HEK293 (cell line): ENCODE measurements at regions not wholly inside any gene's neighbourhood (a gene's known extent, or its start where the extent isn't known, plus 50 kb on each side); places are given as distances from the start of the nearest gene placed in this dataset.

ENCODE experiments used
- CTCF ChIA-PET: fragments of 350-600 bp; formaldehyde crosslinking; extraction: SDS; loops from one replicate; lab custom pipeline; 2021; ENCODE audit warnings: antibody characterized with exemption; lab: Yijun Ruan, JAX
- POLR2A ChIA-PET: fragments of 300-600 bp; formaldehyde crosslinking; extraction: SDS; loops from one replicate; lab custom pipeline; 2020; ENCODE audit warnings: antibody characterized with exemption, inconsistent platforms; lab: Yijun Ruan, JAX
- H3K27ac ChIP-seq: fragments of 200-500 bp; sonication (Bioruptor generic); 2 replicates; pipeline ENCODE4 v1.5.1; 2014; ENCODE audit warnings: low read depth, low read length, control low read depth, inconsistent platforms; ENCODE audit errors: extremely low read depth
- H3K36me3 ChIP-seq, 2 experiments: fragments of 200-500 bp in 1 of 2; sonication (Bioruptor generic) in 1 of 2; 1 replicate in 1 of 2; 2 replicates in 1 of 2; pipeline ENCODE4 v1.5.1; 2014 to 2017; ENCODE audit warnings: inconsistent platforms in 2 of 2, low read length in 2 of 2; ENCODE audit not compliant: control insufficient read depth in 2 of 2, insufficient read depth in 1 of 2
- H3K4me1 ChIP-seq: fragments of 200-500 bp; sonication (Bioruptor generic); 2 replicates; pipeline ENCODE4 v1.5.1; 2014; ENCODE audit warnings: mild to moderate bottlenecking, low read length, inconsistent platforms; ENCODE audit not compliant: control insufficient read depth, insufficient read depth
- H3K4me3 ChIP-seq: 2 replicates; pipeline ENCODE4 v1.5.1; 2011; ENCODE audit warnings: low read depth, mild to moderate bottlenecking, control low read depth, low read length, moderate library complexity
- H3K9me3 ChIP-seq: fragments of 200-500 bp; sonication (Bioruptor generic); 2 replicates; pipeline ENCODE4 v1.5.1; 2014; ENCODE audit warnings: low read depth, low read length, inconsistent platforms; ENCODE audit not compliant: control insufficient read depth, insufficient read depth
- FEZF1 ChIP-seq: fragments of 450-650 bp; formaldehyde crosslinking; IDR thresholded peaks from 2 replicates; pipeline ENCODE4 v1.5.1; 2016; ENCODE audit warnings: missing biosample characterization, missing genetic modification characterization
- WT1 ChIP-seq: fragments of 450-650 bp; formaldehyde crosslinking; IDR thresholded peaks from 2 replicates; pipeline ENCODE4 v1.5.1; 2016; ENCODE audit warnings: missing biosample characterization, missing genetic modification characterization
- ZBTB7A ChIP-seq: fragments of 450-650 bp; formaldehyde crosslinking; IDR thresholded peaks from 2 replicates; pipeline ENCODE4 v1.5.1; 2016; ENCODE audit warnings: low read depth, missing biosample characterization, missing genetic modification characterization
- ZEB2 ChIP-seq: fragments of 450-650 bp; formaldehyde crosslinking; IDR thresholded peaks from 2 replicates; pipeline ENCODE4 v1.5.1; 2016; ENCODE audit warnings: missing biosample characterization, missing genetic modification characterization
- ZNF112 ChIP-seq: fragments of 450-650 bp; formaldehyde crosslinking; IDR thresholded peaks from 2 replicates; pipeline ENCODE4 v1.5.0; 2017; ENCODE audit warnings: missing biosample characterization, missing genetic modification characterization
- ZNF23 ChIP-seq: fragments of 450-650 bp; formaldehyde crosslinking; IDR thresholded peaks from 2 replicates; pipeline ENCODE4 v1.5.1; 2016; ENCODE audit warnings: missing biosample characterization, missing genetic modification characterization, borderline replicate concordance
- ZNF239 ChIP-seq: fragments of 450-650 bp; formaldehyde crosslinking; IDR thresholded peaks from 2 replicates; pipeline ENCODE4 v1.5.1; 2016; ENCODE audit warnings: missing biosample characterization, missing genetic modification characterization
- ZNF248 ChIP-seq: fragments of 450-650 bp; formaldehyde crosslinking; IDR thresholded peaks from 2 replicates; pipeline ENCODE4 v1.5.1; 2017; ENCODE audit warnings: missing biosample characterization, missing genetic modification characterization
- ZNF302 ChIP-seq: fragments of 450-650 bp; formaldehyde crosslinking; IDR thresholded peaks from 2 replicates; pipeline ENCODE4 v1.5.1; 2016; ENCODE audit warnings: missing biosample characterization, missing genetic modification characterization, low read depth
- ZNF426 ChIP-seq: fragments of 450-650 bp; formaldehyde crosslinking; IDR thresholded peaks from 2 replicates; pipeline ENCODE4 v1.5.1; 2017; ENCODE audit warnings: missing biosample characterization, missing genetic modification characterization, mild to moderate bottlenecking, inconsistent platforms, moderate library complexity
- ZNF560 ChIP-seq: fragments of 450-650 bp; formaldehyde crosslinking; IDR thresholded peaks from 2 replicates; pipeline ENCODE4 v1.5.1; 2017; ENCODE audit warnings: missing biosample characterization, missing genetic modification characterization, borderline replicate concordance
- ZNF585B ChIP-seq: fragments of 450-650 bp; formaldehyde crosslinking; IDR thresholded peaks from 2 replicates; pipeline ENCODE4 v1.5.1; 2016; ENCODE audit warnings: missing biosample characterization, missing genetic modification characterization
- ZNF654 ChIP-seq: fragments of 450-650 bp; formaldehyde crosslinking; IDR thresholded peaks from 2 replicates; pipeline ENCODE4 v1.5.1; 2016; ENCODE audit warnings: low read depth, missing biosample characterization, missing genetic modification characterization
- ZNF701 ChIP-seq: fragments of 450-650 bp; formaldehyde crosslinking; IDR thresholded peaks from 2 replicates; pipeline ENCODE4 v1.5.1; 2016; ENCODE audit warnings: missing biosample characterization, missing genetic modification characterization
- TF ChIP-seq, protein P1 (sequence below): fragments of 450-650 bp; formaldehyde crosslinking; IDR thresholded peaks from 2 replicates; pipeline ENCODE4 v1.5.1; 2017; ENCODE audit warnings: missing biosample characterization, missing genetic modification characterization
- TF ChIP-seq, protein P2 (sequence below): fragments of 450-650 bp; formaldehyde crosslinking; IDR thresholded peaks from 2 replicates; pipeline ENCODE4 v1.5.1; 2016; ENCODE audit warnings: missing biosample characterization, missing genetic modification characterization
- TF ChIP-seq, protein P3 (sequence below): fragments of 450-650 bp; formaldehyde crosslinking; IDR thresholded peaks from 2 replicates; pipeline ENCODE4 v1.5.1; 2016; ENCODE audit warnings: missing biosample characterization, missing genetic modification characterization
- TF ChIP-seq, protein P4 (sequence below): fragments of 450-650 bp; formaldehyde crosslinking; IDR thresholded peaks from 2 replicates; pipeline ENCODE4 v1.5.1; 2016; ENCODE audit warnings: missing biosample characterization, missing genetic modification characterization
- TF ChIP-seq, protein P5 (sequence below): fragments of 450-650 bp; formaldehyde crosslinking; IDR thresholded peaks from 2 replicates; pipeline ENCODE4 v1.5.1; 2016; ENCODE audit warnings: missing biosample characterization, missing genetic modification characterization
- TF ChIP-seq, protein P6 (sequence below): fragments of 450-650 bp; formaldehyde crosslinking; conservative IDR thresholded peaks from 2 replicates; pipeline ENCODE4 v1.5.1; 2016; ENCODE audit warnings: low read depth, missing biosample characterization, missing genetic modification characterization

DNA sequence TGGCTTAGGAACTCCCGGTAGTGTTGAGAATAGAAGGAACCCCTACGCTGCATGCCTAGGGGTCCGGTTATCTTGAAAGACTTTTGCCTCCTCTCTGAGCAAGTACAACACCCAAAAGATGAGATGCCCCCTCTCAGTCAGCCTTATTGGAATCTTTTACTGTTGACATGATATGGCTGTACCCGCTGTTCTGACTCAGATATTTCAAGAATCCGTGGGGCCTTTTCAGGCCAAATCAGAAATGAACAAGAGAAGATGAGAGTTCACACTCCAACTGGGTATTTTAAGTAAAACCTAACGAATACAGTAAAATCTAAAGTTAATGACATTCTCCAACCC, 164.2 kb downstream of the PPIAL4G start:
- ChIA-PET POLR2A (no interaction called here), CTCF (no interaction called here)
- Histone ChIP-seq H3K36me3 (no peaks in the 10 kb centered on the region), H3K4me1 (no peaks in the 10 kb centered on the region), H3K9me3 (no peaks in the 10 kb centered on the region), H3K4me3 (no peak overlapping the region), H3K27ac (no peak overlapping the region)
- TF ChIP-seq, protein P1, sequence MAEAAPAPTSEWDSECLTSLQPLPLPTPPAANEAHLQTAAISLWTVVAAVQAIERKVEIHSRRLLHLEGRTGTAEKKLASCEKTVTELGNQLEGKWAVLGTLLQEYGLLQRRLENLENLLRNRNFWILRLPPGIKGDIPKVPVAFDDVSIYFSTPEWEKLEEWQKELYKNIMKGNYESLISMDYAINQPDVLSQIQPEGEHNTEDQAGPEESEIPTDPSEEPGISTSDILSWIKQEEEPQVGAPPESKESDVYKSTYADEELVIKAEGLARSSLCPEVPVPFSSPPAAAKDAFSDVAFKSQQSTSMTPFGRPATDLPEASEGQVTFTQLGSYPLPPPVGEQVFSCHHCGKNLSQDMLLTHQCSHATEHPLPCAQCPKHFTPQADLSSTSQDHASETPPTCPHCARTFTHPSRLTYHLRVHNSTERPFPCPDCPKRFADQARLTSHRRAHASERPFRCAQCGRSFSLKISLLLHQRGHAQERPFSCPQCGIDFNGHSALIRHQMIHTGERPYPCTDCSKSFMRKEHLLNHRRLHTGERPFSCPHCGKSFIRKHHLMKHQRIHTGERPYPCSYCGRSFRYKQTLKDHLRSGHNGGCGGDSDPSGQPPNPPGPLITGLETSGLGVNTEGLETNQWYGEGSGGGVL (tag by site-specific recombination) = no peak
- no peak for TF ChIP-seq ZNF302 (tag by site-specific recombination)
- TF ChIP-seq, protein P2, sequence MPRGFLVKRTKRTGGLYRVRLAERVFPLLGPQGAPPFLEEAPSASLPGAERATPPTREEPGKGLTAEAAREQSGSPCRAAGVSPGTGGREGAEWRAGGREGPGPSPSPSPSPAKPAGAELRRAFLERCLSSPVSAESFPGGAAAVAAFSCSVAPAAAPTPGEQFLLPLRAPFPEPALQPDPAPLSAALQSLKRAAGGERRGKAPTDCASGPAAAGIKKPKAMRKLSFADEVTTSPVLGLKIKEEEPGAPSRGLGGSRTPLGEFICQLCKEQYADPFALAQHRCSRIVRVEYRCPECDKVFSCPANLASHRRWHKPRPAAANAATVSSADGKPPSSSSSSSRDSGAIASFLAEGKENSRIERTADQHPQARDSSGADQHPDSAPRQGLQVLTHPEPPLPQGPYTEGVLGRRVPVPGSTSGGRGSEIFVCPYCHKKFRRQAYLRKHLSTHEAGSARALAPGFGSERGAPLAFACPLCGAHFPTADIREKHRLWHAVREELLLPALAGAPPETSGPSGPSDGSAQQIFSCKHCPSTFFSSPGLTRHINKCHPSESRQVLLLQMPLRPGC (tag by site-specific recombination) = no peak

DNA sequence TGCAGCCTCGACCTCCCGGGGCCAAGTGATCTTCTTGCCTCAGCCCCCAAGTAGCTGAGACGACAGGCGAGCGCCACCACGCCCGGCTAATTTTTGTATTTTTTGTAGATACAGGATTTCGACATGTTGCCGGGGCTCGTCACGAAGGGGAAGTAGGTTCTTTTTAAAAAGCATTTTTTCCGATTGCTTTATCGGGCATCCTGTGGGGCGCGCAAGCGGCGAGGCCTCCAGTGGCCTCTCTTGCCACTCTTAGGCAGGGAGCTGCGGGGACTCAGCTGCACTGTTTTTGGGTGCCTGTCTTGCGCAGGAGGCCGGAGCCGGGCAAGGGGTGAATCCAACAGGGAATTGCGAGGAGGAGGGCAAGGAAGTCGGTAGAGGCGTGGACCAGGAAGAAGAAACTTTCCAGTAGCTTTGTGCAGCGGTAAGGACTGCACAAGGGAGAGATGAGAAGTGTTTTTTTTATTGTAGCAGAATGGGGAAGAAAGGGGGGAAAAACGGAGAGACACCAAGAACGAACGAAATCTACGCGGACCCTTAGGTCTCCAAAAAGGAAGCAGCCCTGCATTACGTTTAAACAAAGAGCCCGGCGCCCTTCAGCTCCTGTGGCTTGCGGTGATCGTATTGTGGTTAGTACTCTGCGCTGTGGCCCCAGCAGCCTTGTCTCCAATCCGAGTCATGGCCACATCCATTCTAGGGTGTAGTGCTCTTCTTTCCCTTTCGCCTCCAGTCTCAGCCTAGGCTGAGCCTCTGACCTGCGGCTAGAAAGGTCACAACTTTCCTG, 164.8 kb downstream of the PPIAL4G start:
- ChIA-PET POLR2A (no interaction called here), CTCF (no interaction called here)
- TF ChIP-seq ZNF112 (tag by site-specific recombination) (no peak), ZNF585B (no peak), ZNF248 (tag by site-specific recombination) (no peak), ZNF23 (no peak), ZNF239 (tag by site-specific recombination) (no peak), ZNF560 (tag by site-specific recombination) (no peak), ZNF654 (tag by site-specific recombination) (no peak), ZEB2 (tag by site-specific recombination) (no peak), ZNF701 (tag by site-specific recombination) (no peak), WT1 (tag by site-specific recombination) (no peak), ZBTB7A (tag by site-specific recombination) (no peak), FEZF1 (tag by site-specific recombination) (no peak), ZNF426 (no peak)
- TF ChIP-seq, protein P3, sequence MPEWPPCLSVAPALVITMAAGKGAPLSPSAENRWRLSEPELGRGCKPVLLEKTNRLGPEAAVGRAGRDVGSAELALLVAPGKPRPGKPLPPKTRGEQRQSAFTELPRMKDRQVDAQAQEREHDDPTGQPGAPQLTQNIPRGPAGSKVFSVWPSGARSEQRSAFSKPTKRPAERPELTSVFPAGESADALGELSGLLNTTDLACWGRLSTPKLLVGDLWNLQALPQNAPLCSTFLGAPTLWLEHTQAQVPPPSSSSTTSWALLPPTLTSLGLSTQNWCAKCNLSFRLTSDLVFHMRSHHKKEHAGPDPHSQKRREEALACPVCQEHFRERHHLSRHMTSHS (tag by site-specific recombination) = no peak
- TF ChIP-seq, protein P4, sequence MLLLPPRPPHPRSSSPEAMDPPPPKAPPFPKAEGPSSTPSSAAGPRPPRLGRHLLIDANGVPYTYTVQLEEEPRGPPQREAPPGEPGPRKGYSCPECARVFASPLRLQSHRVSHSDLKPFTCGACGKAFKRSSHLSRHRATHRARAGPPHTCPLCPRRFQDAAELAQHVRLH = no peak
- TF ChIP-seq, protein P5, sequence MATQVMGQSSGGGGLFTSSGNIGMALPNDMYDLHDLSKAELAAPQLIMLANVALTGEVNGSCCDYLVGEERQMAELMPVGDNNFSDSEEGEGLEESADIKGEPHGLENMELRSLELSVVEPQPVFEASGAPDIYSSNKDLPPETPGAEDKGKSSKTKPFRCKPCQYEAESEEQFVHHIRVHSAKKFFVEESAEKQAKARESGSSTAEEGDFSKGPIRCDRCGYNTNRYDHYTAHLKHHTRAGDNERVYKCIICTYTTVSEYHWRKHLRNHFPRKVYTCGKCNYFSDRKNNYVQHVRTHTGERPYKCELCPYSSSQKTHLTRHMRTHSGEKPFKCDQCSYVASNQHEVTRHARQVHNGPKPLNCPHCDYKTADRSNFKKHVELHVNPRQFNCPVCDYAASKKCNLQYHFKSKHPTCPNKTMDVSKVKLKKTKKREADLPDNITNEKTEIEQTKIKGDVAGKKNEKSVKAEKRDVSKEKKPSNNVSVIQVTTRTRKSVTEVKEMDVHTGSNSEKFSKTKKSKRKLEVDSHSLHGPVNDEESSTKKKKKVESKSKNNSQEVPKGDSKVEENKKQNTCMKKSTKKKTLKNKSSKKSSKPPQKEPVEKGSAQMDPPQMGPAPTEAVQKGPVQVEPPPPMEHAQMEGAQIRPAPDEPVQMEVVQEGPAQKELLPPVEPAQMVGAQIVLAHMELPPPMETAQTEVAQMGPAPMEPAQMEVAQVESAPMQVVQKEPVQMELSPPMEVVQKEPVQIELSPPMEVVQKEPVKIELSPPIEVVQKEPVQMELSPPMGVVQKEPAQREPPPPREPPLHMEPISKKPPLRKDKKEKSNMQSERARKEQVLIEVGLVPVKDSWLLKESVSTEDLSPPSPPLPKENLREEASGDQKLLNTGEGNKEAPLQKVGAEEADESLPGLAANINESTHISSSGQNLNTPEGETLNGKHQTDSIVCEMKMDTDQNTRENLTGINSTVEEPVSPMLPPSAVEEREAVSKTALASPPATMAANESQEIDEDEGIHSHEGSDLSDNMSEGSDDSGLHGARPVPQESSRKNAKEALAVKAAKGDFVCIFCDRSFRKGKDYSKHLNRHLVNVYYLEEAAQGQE (tag by site-specific recombination) = no peak
- TF ChIP-seq, protein P6, sequence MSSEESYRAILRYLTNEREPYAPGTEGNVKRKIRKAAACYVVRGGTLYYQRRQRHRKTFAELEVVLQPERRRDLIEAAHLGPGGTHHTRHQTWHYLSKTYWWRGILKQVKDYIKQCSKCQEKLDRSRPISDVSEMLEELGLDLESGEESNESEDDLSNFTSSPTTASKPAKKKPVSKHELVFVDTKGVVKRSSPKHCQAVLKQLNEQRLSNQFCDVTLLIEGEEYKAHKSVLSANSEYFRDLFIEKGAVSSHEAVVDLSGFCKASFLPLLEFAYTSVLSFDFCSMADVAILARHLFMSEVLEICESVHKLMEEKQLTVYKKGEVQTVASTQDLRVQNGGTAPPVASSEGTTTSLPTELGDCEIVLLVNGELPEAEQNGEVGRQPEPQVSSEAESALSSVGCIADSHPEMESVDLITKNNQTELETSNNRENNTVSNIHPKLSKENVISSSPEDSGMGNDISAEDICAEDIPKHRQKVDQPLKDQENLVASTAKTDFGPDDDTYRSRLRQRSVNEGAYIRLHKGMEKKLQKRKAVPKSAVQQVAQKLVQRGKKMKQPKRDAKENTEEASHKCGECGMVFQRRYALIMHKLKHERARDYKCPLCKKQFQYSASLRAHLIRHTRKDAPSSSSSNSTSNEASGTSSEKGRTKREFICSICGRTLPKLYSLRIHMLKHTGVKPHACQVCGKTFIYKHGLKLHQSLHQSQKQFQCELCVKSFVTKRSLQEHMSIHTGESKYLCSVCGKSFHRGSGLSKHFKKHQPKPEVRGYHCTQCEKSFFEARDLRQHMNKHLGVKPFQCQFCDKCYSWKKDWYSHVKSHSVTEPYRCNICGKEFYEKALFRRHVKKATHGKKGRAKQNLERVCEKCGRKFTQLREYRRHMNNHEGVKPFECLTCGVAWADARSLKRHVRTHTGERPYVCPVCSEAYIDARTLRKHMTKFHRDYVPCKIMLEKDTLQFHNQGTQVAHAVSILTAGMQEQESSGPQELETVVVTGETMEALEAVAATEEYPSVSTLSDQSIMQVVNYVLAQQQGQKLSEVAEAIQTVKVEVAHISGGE = no peak
- no peaks in the 10 kb centered on the region for H3K36me3 ChIP-seq
- H3K4me1 ChIP-seq = no peaks in the 10 kb centered on the region
- H3K4me3 ChIP-seq = no peak overlapping the region
- no peaks in the 10 kb centered on the region for H3K9me3 ChIP-seq
- H3K27ac ChIP-seq = no peak overlapping the region
